ENCODE measurements at regions not wholly inside any gene's neighbourhood (a gene's known extent, or its start where the extent isn't known, plus 50 kb on each side); places are given as distances from the start of the nearest gene placed in this dataset.
"Not testable (repeated sequence)": the region's sequence is repeated elsewhere in the genome, so short reads cannot be mapped to it uniquely, and the experiment has no call there.

DNA sequence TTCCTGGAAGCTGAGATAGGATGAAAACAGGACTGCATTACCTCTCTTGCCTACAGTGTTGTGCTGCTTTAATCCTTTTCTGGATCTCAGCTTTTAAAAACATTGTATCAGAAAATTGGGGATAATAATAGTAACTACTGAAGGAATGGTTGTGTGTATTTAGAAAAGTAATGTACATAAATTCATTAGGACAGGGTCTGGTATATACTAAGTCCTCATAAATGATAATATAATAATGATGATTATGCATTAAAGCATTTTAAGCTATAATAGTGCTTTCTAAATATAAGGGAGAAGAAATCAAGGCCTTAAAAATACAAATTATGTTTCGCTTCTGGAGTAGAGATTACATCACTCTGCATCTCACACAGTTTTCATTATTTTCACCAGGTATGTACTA lies 530.1 kb downstream of the ZNF385D start:
- Histone ChIP-seq H3K27ac (ENCODE audit: low read length) (no peak overlapping the region), H3K36me3 (ENCODE audit: control insufficient read depth, insufficient read depth, low read length) (no peaks in the 10 kb centered on the region), H3K4me1 (ENCODE audit: control insufficient read depth, insufficient read depth, low read length) (no peaks in the 10 kb centered on the region), H3K4me3 (ENCODE audit: low read depth in 2 of 2, low read length in 2 of 2) (no peak overlapping the region), H3K9me3 (ENCODE audit: control insufficient read depth, insufficient read depth, low read depth, low read length) (no peaks in the 10 kb centered on the region), H3K27me3 (ENCODE audit: control insufficient read depth, insufficient read depth, low read length) (no peaks in the 10 kb centered on the region)
- intact Hi-C loops (cut with micrococcal nuclease; ENCODE audit: unreplicated experiment), result no loop called here
- in situ Hi-C loops (cut with HindIII; ENCODE audit: low pct_unique_long_range_greater_than_20kb, low sequenced_read_pairs), result no loop called here
- BruUV-seq (replicated peaks), result no TSS peak
- POLR2A ChIA-PET, result no interaction called here
- CTCF ChIA-PET, result no interaction called here
- DNase-seq (ENCODE audit: low read depth, low spot score) (no peak), ATAC-seq (no peak)
- TF ChIP-seq POLR2AphosphoS5 (IDR thresholded peaks at IDR 0.05; ENCODE audit: low read depth, low read length) (no peak), SIN3A (IDR thresholded peaks at IDR 0.05; ENCODE audit: borderline replicate concordance, insufficient read depth, low read depth, low read length) (no peak), TCF7L2 (IDR thresholded peaks at IDR 0.05; ENCODE audit: low read depth, low read length) (no peak)
- TF ChIP-seq, protein P1, sequence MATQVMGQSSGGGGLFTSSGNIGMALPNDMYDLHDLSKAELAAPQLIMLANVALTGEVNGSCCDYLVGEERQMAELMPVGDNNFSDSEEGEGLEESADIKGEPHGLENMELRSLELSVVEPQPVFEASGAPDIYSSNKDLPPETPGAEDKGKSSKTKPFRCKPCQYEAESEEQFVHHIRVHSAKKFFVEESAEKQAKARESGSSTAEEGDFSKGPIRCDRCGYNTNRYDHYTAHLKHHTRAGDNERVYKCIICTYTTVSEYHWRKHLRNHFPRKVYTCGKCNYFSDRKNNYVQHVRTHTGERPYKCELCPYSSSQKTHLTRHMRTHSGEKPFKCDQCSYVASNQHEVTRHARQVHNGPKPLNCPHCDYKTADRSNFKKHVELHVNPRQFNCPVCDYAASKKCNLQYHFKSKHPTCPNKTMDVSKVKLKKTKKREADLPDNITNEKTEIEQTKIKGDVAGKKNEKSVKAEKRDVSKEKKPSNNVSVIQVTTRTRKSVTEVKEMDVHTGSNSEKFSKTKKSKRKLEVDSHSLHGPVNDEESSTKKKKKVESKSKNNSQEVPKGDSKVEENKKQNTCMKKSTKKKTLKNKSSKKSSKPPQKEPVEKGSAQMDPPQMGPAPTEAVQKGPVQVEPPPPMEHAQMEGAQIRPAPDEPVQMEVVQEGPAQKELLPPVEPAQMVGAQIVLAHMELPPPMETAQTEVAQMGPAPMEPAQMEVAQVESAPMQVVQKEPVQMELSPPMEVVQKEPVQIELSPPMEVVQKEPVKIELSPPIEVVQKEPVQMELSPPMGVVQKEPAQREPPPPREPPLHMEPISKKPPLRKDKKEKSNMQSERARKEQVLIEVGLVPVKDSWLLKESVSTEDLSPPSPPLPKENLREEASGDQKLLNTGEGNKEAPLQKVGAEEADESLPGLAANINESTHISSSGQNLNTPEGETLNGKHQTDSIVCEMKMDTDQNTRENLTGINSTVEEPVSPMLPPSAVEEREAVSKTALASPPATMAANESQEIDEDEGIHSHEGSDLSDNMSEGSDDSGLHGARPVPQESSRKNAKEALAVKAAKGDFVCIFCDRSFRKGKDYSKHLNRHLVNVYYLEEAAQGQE (IDR thresholded peaks at IDR 0.05; ENCODE audit: insufficient read depth in 1 of 2, low read depth in 2 of 2, low read length in 1 of 2), result no peak
- TF ChIP-seq, protein P2, sequence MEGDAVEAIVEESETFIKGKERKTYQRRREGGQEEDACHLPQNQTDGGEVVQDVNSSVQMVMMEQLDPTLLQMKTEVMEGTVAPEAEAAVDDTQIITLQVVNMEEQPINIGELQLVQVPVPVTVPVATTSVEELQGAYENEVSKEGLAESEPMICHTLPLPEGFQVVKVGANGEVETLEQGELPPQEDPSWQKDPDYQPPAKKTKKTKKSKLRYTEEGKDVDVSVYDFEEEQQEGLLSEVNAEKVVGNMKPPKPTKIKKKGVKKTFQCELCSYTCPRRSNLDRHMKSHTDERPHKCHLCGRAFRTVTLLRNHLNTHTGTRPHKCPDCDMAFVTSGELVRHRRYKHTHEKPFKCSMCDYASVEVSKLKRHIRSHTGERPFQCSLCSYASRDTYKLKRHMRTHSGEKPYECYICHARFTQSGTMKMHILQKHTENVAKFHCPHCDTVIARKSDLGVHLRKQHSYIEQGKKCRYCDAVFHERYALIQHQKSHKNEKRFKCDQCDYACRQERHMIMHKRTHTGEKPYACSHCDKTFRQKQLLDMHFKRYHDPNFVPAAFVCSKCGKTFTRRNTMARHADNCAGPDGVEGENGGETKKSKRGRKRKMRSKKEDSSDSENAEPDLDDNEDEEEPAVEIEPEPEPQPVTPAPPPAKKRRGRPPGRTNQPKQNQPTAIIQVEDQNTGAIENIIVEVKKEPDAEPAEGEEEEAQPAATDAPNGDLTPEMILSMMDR (IDR thresholded peaks at IDR 0.05), result no peak

DNA sequence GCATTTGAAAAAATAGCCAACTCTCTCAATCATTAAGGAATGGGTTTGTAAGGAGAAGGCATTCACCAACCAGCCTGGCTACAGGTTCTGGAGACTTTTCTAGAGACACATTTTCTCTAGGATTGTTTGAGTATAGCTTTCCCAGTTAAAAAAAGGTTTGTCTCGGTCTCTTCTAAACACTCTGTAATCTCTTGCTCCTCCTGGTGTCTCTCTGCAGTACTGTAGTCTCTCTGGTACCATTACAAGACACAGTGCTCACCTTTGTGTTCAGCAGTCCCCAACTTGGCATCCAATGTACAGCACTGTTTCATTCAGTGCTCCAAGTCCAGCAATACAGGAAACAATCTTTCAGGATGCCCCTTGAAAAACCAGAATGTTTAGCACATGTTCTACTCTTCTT lies 534.4 kb downstream of the ZNF385D start:
- ChIA-PET CTCF (no interaction called here), POLR2A (no interaction called here)
- intact Hi-C loops (cut with micrococcal nuclease; ENCODE audit: unreplicated experiment) (no loop called here), in situ Hi-C loops (cut with HindIII; ENCODE audit: low pct_unique_long_range_greater_than_20kb, low sequenced_read_pairs) (no loop called here)
- H3K27me3 ChIP-seq (ENCODE audit: control insufficient read depth, insufficient read depth, low read length), result no peaks in the 10 kb centered on the region
- TF ChIP-seq, protein P1 (IDR thresholded peaks at IDR 0.05; ENCODE audit: insufficient read depth in 1 of 2, low read depth in 2 of 2, low read length in 1 of 2), result no peak
- TF ChIP-seq, protein P2 (IDR thresholded peaks at IDR 0.05), result peak; percentile 17; the same call in 1 of the 2 replicates
- H3K4me3 ChIP-seq (ENCODE audit: low read depth in 2 of 2, low read length in 2 of 2), result no peak overlapping the region
- H3K9me3 ChIP-seq (ENCODE audit: control insufficient read depth, insufficient read depth, low read depth, low read length), result no peaks in the 10 kb centered on the region
- H3K27ac ChIP-seq (ENCODE audit: low read length), result no peak overlapping the region
- no peak for ATAC-seq
- BruUV-seq (replicated peaks), result no TSS peak
- DNase-seq (ENCODE audit: low read depth, low spot score), result no peak
- no peaks in the 10 kb centered on the region for H3K36me3 ChIP-seq (ENCODE audit: control insufficient read depth, insufficient read depth, low read length)
- no peaks in the 10 kb centered on the region for H3K4me1 ChIP-seq (ENCODE audit: control insufficient read depth, insufficient read depth, low read length)

- CTCF ChIA-PET; H3K27ac ChIP-seq (ENCODE audit: low read length); DNase-seq (ENCODE audit: low read depth, low spot score); H3K27me3 ChIP-seq (ENCODE audit: control insufficient read depth, insufficient read depth, low read length); H3K9me3 ChIP-seq (ENCODE audit: control insufficient read depth, insufficient read depth, low read depth, low read length); POLR2A ChIA-PET; H3K4me1 ChIP-seq (ENCODE audit: control insufficient read depth, insufficient read depth, low read length); ATAC-seq; BruUV-seq (replicated peaks); intact Hi-C loops (cut with micrococcal nuclease; ENCODE audit: unreplicated experiment); in situ Hi-C loops (cut with HindIII; ENCODE audit: low pct_unique_long_range_greater_than_20kb, low sequenced_read_pairs); H3K36me3 ChIP-seq (ENCODE audit: control insufficient read depth, insufficient read depth, low read length); H3K4me3 ChIP-seq (ENCODE audit: low read depth in 2 of 2, low read length in 2 of 2): not testable (repeated sequence)
Measured at GRCh38 chr3:21204122-21204521, 546.9 kb downstream of the ZNF385D start.

Data from Panc1 (cell line).